PFSK-1 (cell line): ENCODE measurements at regions not wholly inside any gene's neighbourhood (a gene's known extent, or its start where the extent isn't known, plus 50 kb on each side); places are given as distances from the start of the nearest gene placed in this dataset.

Experiments
- FOXP2 ChIP-seq: optimal IDR thresholded peaks from 2 replicates; pipeline ENCODE3; 2011; ENCODE audit warnings: borderline replicate concordance, control low read depth, inconsistent platforms; ENCODE audit not compliant: insufficient read depth; ENCODE audit errors: extremely low read length, extremely low read depth
- POLR2AphosphoS5 ChIP-seq: IDR thresholded peaks from 2 replicates; pipeline ENCODE4 v1.6.1; 2012; ENCODE audit warnings: low read depth, mild to moderate bottlenecking, control low read depth, low read length, moderate library complexity
- SIN3A ChIP-seq: IDR thresholded peaks from 2 replicates; pipeline ENCODE4 v1.6.1; 2012; ENCODE audit warnings: mild to moderate bottlenecking, low read length, moderate library complexity, borderline replicate concordance; ENCODE audit not compliant: insufficient read depth
- TAF1 ChIP-seq: IDR thresholded peaks from 2 replicates; pipeline ENCODE4 v1.6.1; 2012; ENCODE audit warnings: low read length, control low read depth, borderline replicate concordance; ENCODE audit not compliant: insufficient read depth
- TF ChIP-seq, protein P1 (sequence below), 2 experiments: IDR thresholded peaks; 2 replicates each; pipeline versions ENCODE4 v1.6.1 to v1.8.0; 2011 to 2012; ENCODE audit warnings: low read depth in 2 of 2, low read length in 2 of 2, control low read depth in 1 of 2, inconsistent platforms in 1 of 2, mild to moderate bottlenecking in 1 of 2, moderate library complexity in 1 of 2; ENCODE audit not compliant: insufficient read depth in 1 of 2

DNA sequence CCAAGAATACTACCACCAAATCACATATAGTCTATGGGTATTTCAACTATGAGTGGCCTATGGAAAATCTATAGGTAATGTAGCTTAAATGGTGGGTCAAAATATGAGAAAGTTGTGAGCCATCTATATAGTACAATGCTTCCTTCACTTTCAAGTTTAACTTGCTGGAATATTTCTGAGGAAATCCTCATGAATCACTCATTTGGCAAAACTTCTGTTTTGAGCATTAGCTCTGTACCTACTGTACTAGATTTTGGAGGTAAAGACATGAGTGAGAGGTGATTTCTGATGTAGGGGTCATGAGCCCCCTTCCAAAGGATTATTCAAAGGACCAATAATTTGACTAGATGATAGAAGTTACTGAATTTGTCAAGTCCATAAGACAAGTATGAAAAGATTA lies 80.6 kb upstream of the DAB2 start:
- TF ChIP-seq TAF1: no peak
- no peak for TF ChIP-seq SIN3A
- TF ChIP-seq POLR2AphosphoS5: no peak
- TF ChIP-seq FOXP2: no peak
- TF ChIP-seq, protein P1, sequence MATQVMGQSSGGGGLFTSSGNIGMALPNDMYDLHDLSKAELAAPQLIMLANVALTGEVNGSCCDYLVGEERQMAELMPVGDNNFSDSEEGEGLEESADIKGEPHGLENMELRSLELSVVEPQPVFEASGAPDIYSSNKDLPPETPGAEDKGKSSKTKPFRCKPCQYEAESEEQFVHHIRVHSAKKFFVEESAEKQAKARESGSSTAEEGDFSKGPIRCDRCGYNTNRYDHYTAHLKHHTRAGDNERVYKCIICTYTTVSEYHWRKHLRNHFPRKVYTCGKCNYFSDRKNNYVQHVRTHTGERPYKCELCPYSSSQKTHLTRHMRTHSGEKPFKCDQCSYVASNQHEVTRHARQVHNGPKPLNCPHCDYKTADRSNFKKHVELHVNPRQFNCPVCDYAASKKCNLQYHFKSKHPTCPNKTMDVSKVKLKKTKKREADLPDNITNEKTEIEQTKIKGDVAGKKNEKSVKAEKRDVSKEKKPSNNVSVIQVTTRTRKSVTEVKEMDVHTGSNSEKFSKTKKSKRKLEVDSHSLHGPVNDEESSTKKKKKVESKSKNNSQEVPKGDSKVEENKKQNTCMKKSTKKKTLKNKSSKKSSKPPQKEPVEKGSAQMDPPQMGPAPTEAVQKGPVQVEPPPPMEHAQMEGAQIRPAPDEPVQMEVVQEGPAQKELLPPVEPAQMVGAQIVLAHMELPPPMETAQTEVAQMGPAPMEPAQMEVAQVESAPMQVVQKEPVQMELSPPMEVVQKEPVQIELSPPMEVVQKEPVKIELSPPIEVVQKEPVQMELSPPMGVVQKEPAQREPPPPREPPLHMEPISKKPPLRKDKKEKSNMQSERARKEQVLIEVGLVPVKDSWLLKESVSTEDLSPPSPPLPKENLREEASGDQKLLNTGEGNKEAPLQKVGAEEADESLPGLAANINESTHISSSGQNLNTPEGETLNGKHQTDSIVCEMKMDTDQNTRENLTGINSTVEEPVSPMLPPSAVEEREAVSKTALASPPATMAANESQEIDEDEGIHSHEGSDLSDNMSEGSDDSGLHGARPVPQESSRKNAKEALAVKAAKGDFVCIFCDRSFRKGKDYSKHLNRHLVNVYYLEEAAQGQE (IDR thresholded peaks at IDR 0.05; ENCODE audit: insufficient read depth in 1 of 2, low read depth in 2 of 2, low read length in 2 of 2): no peak

GRCh38 chr5:39503155-39503554 lies 78.4 kb upstream of the DAB2 start:
- no peak for TF ChIP-seq SIN3A

GRCh38 chr5:39502704-39503103 lies 77.9 kb upstream of the DAB2 start:
- TF ChIP-seq POLR2AphosphoS5 (no peak), FOXP2 (no peak), TAF1 (no peak), SIN3A (no peak)
- TF ChIP-seq, protein P1 (IDR thresholded peaks at IDR 0.05; ENCODE audit: insufficient read depth in 1 of 2, low read depth in 2 of 2, low read length in 2 of 2): no peak

- TF ChIP-seq TAF1: no peak
- TF ChIP-seq POLR2AphosphoS5: no peak
- TF ChIP-seq FOXP2: no peak
- TF ChIP-seq SIN3A: no peak
- TF ChIP-seq, protein P1 (IDR thresholded peaks at IDR 0.05; ENCODE audit: insufficient read depth in 1 of 2, low read depth in 2 of 2, low read length in 2 of 2): no peak
Observed at GRCh38 chr5:39501397-39501796, 76.6 kb upstream of the DAB2 start.

DNA sequence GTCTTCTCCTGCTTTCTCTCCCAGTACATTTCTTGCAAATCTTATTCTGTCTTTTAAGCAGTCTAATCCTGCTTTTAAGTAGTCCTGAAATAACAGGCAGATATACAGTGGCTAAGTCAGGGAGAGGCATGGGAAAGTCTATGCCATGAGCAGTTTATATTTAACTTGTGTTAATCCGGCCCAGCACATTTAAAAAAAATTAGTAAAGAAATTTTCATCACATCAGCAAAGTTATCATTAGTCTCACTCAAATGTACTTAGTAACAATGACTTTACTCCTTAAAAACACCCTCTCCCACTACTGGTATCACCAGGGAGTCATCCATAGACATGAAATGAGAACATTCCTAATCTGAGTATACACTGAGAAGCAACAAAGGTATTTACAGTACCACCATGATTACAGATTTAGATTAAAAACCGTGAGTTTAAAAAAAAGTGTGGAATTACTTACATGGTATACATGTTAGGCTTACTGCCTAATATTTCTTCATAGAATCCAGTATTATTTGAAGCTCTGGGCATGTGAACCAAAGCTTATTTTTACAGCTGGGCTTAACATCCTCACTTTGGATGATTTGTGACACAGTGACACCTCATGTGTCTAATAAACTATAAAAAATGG lies 75.9 kb upstream of the DAB2 start:
- TF ChIP-seq SIN3A: no peak
- no peak for TF ChIP-seq POLR2AphosphoS5
- no peak for TF ChIP-seq FOXP2
- TF ChIP-seq, protein P1 (IDR thresholded peaks at IDR 0.05; ENCODE audit: insufficient read depth in 1 of 2, low read depth in 2 of 2, low read length in 2 of 2): no peak
- TF ChIP-seq TAF1: no peak
